Urinary bladder (tissue), 3 donors: ENCODE measurements at regions not wholly inside any gene's neighbourhood (a gene's known extent, or its start where the extent isn't known, plus 50 kb on each side); places are given as distances from the start of the nearest gene placed in this dataset.
A peak's percentile ranks its signal among the peaks of the same experiment; 100 is the strongest.

Source experiments
- DNase-seq: peaks from one replicate; pipeline ENCODE4 v3.0.0-alpha.2; 2015; ENCODE audit errors: extremely low spot score
- H3K27ac ChIP-seq: one replicate; pipeline ENCODE4 v1.5.1; 2013; ENCODE audit warnings: low read depth, mild to moderate bottlenecking, moderate library complexity
- H3K36me3 ChIP-seq: one replicate; pipeline ENCODE4 v1.6.1; 2013; ENCODE audit warnings: mild to moderate bottlenecking, moderate library complexity; ENCODE audit not compliant: insufficient read depth
- H3K4me1 ChIP-seq: one replicate; pipeline ENCODE4 v1.6.1; 2013; ENCODE audit warnings: mild to moderate bottlenecking, moderate library complexity; ENCODE audit not compliant: insufficient read depth
- H3K4me3 ChIP-seq: one replicate; pipeline ENCODE4 v1.5.1; 2013; ENCODE audit warnings: low read depth, low read length
- WGBS: extraction: QIAGEN DNeasy Blood & Tissue Kit; methylation state at CpG from one replicate; pipeline ENCODE4 v1.1.7; 2013; 5-methylcytosine and 5-hydroxymethylcytosine counted together
- donor health status: healthy with polysubstance abuse.
- donor health status: healthy.

DNA sequence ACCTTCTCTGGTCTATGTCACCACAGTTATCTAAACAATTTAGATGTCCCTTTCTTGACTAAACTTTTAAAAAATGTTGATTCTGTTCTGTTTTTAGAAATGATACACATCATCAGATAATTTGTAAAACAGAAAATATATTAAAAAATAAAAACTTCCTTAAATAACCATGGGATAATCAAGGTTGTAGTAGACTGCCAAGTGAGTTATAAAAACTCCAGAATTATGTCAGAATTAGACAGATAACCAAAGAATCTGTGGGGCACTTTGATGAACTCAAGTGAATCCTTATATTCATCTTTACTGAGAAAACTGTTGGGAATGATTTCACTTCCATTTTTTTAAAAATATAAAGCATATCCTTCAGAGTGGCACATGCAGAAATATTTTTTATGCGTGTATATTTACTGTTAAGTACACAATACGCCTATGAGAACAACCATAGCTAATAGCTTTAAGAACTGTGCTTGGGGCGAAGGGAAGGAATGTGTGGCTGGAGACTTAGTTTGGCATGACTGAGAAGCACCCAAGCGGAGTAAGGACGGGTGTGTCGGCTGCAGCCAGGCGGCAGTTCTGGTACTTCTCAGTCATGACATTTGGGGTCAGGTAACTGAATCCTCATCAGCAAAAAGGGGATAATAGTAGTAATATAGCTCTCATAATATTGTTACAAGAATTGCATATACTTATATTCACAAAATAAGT is 604.7 kb upstream of the CITED2 start:
- H3K4me3 ChIP-seq, result no peak overlapping the region
- WGBS, result 70% methylated on average over 7 of the region's 7 CpGs
- H3K36me3 ChIP-seq, result no peaks in the 10 kb centered on the region
- no peak overlapping the region for H3K27ac ChIP-seq
- DNase-seq, result no peak
- no peaks in the 10 kb centered on the region for H3K4me1 ChIP-seq

DNA sequence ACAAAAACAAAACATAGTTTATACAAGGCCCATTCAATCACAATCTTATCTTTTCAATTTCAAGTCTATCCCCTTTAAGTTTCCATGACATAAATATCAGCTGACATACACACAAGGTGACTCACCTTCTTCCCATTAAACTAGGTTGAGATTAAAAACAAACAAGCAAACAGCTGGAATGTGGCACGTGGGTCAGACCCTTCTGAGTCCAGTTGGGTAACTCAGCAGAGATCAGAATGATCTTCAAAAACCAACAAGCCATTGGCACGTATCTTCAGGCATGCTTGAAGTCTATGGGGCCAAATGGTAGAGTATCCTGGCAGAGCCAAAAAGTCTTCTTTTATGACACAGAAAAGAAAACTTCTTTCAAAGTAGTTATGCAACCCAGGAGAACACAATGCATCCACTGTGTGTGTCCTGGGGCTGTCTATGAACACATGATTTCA is 603.5 kb upstream of the CITED2 start:
- no peak for DNase-seq
- Histone ChIP-seq H3K27ac (peak overlapping the region; percentile 45), H3K36me3 (no peaks in the 10 kb centered on the region), H3K4me3 (no peak overlapping the region), H3K4me1 (no peaks in the 10 kb centered on the region)
- 49% methylated on average over 2 of the region's 2 CpGs for WGBS

DNA sequence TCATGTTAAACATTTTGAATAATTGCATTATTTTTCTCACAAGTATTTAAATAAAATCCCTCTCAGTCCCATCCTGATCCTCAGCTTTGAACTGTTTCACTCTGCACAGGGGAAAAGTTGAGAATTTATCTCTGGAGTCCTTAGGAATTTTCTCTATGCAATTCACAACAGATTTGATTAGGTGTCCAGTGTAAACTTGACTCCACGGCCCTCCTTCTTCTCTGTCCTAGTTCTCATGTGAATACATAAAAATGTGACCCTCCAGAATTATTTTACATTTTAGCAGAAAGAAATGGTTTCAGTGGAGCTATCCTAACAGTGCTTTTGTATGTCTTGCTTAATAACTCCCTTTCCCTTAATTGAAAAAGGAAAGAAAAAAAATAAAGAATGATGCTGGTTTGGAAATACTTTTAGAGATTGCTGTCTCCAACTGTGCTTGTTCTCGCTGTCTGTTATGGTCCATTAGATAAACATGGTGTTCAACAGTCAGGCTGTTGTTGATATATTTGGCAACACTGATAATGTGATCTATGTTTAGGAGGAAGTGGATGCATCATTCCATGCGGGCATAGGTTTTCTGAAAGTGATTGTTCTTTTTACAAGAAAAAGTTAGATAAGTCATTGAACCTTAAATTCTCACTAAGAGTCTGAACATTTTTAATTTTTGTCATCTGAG is 599.4 kb upstream of the CITED2 start:
- 14% methylated on average over 3 of the region's 3 CpGs for WGBS
- no peaks in the 10 kb centered on the region for H3K36me3 ChIP-seq
- H3K27ac ChIP-seq, result no peak overlapping the region
- no peaks in the 10 kb centered on the region for H3K4me1 ChIP-seq
- no peak for DNase-seq
- no peak overlapping the region for H3K4me3 ChIP-seq

DNA sequence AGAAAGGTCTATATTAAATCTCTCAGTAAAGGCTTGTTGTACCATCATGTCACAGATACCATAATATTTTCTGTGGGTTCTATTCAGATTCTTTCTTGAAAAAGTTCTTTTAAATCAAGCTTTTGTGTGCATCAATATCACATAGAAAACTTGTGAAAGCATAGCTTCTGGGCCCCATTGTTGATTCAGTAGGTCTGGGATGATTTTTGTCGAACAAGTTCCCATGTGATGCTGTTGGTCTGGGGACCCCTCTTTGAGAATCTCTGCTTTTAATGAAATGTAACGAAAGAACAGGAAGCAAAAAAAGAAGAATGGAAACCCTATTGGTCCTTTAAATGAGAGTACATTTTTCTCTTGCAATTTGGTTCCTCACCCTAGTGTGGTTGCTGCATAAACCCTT is 597.7 kb upstream of the CITED2 start:
- no peak overlapping the region for H3K27ac ChIP-seq
- H3K4me3 ChIP-seq, result no peak overlapping the region
- no peaks in the 10 kb centered on the region for H3K4me1 ChIP-seq
- H3K36me3 ChIP-seq, result no peaks in the 10 kb centered on the region
- WGBS, result 96% methylated on average over 2 of the region's 2 CpGs
- no peak for DNase-seq

DNA sequence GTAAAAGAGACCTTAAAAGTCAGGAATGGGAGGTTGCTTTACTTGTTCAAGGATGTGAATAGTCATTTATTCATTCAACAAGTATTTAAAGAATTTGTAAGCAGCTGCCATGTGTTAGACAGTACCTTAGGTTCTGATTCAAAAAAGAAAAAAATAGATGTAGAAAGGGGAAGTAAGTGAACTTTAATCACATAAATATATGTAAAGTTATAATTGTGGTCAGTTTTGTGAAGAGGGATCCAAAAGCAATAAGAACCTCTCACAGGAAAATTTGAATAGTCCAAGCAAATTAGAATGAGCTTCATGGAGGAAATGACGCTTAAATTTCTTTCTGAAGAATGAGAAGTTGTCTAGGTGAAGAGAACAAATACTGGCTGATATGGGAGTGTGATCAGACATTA is 596.1 kb upstream of the CITED2 start:
- 90% methylated on average over 1 of the region's 1 CpG for WGBS
- H3K36me3 ChIP-seq, result no peaks in the 10 kb centered on the region
- H3K27ac ChIP-seq, result no peak overlapping the region

DNA sequence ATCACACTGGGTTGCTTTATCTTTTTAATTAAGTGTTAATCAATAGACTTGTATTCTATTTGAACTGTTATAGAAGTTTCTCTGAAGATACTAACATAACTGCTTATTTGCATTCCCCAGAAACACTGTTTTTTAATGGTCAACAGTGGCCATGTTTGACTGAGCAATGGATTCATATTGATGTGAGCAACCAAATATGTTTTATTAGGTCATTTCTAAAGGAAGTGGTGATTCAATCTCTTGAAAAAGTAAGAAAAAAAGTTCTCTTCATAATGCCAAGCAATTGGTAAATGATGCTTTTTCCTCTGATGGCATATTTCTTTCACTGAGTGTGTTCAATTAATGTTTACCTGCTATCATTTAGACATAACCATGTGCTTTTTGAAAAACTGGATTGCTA is 593.0 kb upstream of the CITED2 start:
- no peaks in the 10 kb centered on the region for H3K4me1 ChIP-seq
- H3K36me3 ChIP-seq, result no peaks in the 10 kb centered on the region
- no peak overlapping the region for H3K4me3 ChIP-seq
- H3K27ac ChIP-seq, result no peak overlapping the region
- DNase-seq, result no peak

More for the DNA sequence above, 596.1 kb upstream of the CITED2 start:
- Histone ChIP-seq H3K4me1 (no peaks in the 10 kb centered on the region), H3K4me3 (no peak overlapping the region)
- DNase-seq, result no peak

DNA sequence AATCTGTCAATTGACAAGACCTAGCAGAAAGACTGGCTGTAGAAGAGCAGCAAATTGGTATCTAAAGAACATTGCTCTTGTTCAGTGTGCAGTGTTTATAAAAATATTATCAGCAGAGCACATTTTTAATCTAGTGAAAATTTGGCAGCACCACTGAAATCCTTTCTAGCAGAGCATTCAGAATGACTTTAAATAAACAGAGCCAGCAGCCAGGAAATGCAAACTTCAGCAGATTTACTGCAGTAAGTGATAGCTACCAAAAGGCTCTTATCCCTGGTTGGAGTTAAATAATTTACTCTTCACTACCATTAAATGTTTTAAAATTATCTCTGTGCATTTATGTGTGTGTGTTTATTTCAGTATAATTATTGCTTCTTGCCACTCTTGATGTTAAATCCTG is 590.9 kb upstream of the CITED2 start:
- Histone ChIP-seq H3K27ac (no peak overlapping the region), H3K4me1 (no peaks in the 10 kb centered on the region)
- DNase-seq, result no peak

DNA sequence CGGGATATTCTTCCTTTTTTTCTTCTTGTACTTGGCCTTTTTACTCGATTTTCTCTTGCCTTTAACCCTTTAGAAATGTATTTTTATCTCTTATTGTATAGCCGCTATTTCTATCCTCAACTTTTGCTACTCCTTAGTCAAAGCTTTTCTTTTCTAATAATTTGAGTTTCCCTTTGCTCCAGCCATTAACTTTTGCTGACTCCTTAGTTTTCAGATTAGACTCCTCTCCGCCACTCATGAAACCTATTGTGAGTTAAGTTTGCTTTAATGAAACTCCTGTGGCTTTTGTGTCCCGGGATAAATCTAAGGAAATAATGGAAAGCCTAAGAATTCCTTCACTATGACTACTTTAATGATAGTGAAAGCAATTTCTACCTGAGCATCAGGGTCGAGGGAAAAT is 590.3 kb upstream of the CITED2 start:
- DNase-seq, result no peak
- Histone ChIP-seq H3K36me3 (no peaks in the 10 kb centered on the region), H3K4me3 (no peak overlapping the region), H3K4me1 (no peaks in the 10 kb centered on the region), H3K27ac (no peak overlapping the region)
- WGBS, result 76% methylated on average over 6 of the region's 6 CpGs

More for the DNA sequence above, 590.9 kb upstream of the CITED2 start:
- Histone ChIP-seq H3K4me3 (no peak overlapping the region), H3K36me3 (no peaks in the 10 kb centered on the region)

DNA sequence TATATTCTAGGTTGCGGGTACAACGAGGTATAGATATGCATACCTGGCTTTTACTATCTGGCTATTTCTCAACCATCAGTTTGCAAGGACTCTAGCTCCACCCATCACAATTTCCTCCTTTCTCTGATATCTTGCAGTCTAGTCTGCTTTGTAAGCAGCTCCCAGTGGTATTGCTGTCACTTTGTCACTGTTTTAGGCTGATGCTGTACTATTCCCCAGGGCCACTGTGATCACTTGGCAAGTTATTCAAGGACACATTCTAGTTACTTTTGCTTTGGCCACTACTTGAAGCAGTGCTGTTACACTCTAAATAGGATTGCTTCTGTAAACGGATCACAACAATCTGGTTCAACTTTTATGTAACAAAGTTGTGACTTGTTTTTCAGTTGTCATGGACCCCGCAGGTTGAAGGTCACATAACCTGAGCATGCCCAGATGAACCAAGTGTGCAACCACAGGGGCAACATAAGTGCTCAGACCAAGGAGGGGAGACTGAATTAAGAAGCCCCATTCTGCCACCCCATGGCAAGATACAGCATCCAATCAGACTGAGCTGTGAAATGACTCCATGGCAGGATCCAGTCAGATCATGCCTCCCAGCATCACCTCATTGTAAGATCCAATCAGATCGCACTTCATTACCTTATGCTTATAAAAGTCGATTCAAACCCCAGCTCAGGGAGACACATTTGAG is 588.4 kb upstream of the CITED2 start:
- 91% methylated on average over 6 of the region's 6 CpGs for WGBS
- H3K4me3 ChIP-seq, result no peak overlapping the region
- no peak overlapping the region for H3K27ac ChIP-seq
- no peak for DNase-seq
- no peaks in the 10 kb centered on the region for H3K36me3 ChIP-seq
- H3K4me1 ChIP-seq, result no peaks in the 10 kb centered on the region

DNA sequence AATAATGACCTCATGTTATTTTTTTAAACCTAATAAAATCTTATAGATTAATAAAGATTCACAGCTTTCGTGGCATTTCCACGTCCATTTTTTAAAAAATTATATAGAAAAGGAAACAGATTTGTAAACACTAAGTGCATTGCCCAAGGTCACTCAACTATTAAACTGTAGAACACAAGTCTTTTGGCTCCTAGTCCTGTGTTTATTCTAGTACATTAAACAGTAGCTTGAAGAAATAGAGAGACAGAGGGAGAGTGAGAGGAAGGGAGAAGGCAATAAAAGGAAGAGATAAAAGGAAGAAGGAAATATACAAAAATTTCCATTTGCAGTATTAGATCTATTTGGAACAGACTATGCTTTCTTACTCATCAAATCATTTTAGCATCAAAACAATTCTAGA is 586.7 kb upstream of the CITED2 start:
- Histone ChIP-seq H3K36me3 (no peaks in the 10 kb centered on the region), H3K4me3 (no peak overlapping the region), H3K27ac (no peak overlapping the region), H3K4me1 (no peaks in the 10 kb centered on the region)
- DNase-seq, result no peak
- WGBS, result 54% methylated on average over 2 of the region's 2 CpGs

DNA sequence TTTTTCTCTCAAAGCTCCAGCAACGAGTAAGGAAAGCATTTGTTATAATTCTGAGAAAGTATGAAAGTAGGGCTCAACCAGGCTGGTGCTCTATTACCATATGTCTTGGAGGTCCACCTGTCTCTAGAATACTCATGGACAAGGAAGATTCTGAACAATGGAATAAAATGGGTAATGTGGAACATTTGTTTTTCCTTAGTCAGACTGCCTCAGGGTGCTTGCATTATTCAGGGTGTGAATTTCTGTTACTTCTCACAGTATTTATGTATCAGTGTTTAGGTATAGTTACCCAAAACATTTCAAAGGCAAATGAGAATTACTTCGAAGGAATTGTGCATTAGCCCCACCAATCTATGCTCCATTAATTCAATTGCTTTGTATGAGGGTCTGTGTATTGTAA is 586.2 kb upstream of the CITED2 start:
- no peaks in the 10 kb centered on the region for H3K36me3 ChIP-seq
- H3K4me3 ChIP-seq, result no peak overlapping the region
- H3K27ac ChIP-seq, result no peak overlapping the region
- 80% methylated on average over 2 of the region's 2 CpGs for WGBS
- no peak for DNase-seq
- no peaks in the 10 kb centered on the region for H3K4me1 ChIP-seq

DNA sequence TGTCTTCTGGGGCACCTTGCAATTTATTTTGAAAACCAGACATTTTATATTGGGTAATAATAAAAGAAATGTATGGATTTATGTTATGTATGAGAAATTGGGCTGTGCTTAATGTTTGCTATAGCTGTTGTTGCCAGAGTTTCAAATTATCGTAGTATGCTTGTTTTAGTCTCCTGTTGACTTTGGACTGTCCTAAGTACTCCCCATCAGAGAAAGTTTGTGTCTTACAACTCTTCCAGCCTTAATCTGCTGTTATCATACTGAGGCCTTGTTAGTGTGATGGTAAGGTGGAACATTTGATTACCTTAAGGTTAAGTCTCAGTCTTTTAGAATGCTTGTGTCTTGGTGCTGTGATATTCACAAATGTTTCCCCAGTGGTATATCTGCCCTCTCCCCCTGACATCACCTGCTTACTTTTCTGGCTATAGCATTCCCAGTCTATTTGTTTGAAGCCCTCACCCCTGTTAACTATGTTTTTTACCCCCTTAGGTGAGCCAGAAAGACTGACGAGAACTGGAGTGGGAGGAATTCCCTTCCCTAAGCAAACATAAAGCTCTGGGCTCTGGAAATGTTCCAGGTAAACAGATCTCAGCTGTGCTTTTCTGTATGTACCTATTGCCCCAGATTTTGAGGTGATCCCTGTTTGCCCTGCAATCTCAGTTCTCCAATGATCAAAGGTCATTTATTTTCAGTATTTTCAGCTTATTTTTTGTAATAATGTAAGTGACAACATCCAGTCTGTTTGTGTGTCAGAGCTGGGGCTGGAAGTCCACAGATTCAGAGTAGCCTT is 581.1 kb upstream of the CITED2 start:
- no peak for DNase-seq
- Histone ChIP-seq H3K36me3 (no peaks in the 10 kb centered on the region), H3K27ac (no peak overlapping the region), H3K4me1 (no peaks in the 10 kb centered on the region), H3K4me3 (no peak overlapping the region)
- 84% methylated on average over 2 of the region's 2 CpGs for WGBS

DNA sequence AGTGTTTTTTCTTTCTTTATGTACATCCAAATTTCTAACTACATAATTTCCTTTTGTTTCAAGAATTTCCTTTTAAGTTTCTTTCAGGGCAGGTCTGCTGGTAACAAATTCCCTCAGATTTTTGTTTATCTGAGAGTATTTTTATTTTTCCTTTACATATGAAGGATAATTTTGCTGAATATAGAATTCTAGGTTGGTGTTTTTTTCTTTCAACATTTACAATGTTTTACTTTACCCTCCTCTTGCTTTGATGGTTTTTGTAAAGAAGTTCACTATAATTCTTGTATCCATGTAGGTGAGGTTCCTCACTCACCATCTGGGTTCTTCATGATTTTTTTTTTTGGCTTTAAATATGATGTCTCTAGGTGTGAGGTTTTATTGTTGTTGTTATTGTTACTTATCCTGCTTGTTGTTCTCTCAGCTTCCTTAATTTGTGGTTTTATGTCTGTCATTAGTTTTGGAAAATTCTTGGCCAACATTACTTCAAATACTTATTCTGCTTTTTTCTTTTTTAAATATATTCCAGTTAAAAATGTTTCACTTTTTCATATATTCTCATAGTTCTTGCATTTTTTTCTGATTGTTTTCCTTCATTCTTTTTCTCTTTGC is 580.1 kb upstream of the CITED2 start:
- no peak for DNase-seq
- Histone ChIP-seq H3K27ac (no peak overlapping the region), H3K36me3 (no peaks in the 10 kb centered on the region), H3K4me3 (no peak overlapping the region), H3K4me1 (no peaks in the 10 kb centered on the region)
